Suppressor macrophage treated with lipopolysaccharide for 4 hours (primary cell): ENCODE measurements at regions not wholly inside any gene's neighbourhood (a gene's known extent, or its start where the extent isn't known, plus 50 kb on each side); places are given as distances from the start of the nearest gene placed in this dataset.
"Not testable (repeated sequence)": the region's sequence is repeated elsewhere in the genome, so short reads cannot be mapped to it uniquely, and the experiment has no call there.

Experiments used
- DNase-seq: peaks from one replicate; pipeline ENCODE4 v3.0.0-alpha.2; 2020

- DNase-seq, result no peak
Measured at GRCh38 chr6:93917216-93917615, 497.9 kb upstream of the EPHA7 start.

GRCh38 chr6:93916716-93917115 lies 497.4 kb upstream of the EPHA7 start:
- no peak for DNase-seq

GRCh38 chr6:93915961-93916360 lies 496.6 kb upstream of the EPHA7 start:
- no peak for DNase-seq

DNA sequence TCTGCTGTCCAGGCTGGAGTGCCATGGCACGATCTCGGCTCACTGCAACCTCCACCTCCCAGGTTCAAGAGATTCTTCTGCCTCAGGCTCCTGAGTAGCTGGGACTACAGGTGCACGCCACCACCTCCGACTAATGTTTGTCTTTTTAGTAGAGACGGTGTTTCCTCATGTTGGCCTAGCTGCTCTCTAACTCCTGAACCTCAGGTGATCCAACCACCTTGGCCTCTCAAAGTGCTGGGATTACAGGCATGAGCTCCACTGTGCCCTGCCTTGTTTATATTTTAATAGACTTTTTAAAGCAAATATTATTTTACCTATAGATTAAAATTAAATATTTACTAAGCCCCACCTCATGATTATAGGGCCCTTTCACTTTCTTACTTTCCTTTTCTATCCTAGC lies 483.2 kb upstream of the EPHA7 start:
- DNase-seq, result no peak

- DNase-seq, result no peak
Measured at GRCh38 chr6:93900142-93900541, 480.8 kb upstream of the EPHA7 start.

GRCh38 chr6:93896081-93896480 lies 476.7 kb upstream of the EPHA7 start:
- no peak for DNase-seq

DNA sequence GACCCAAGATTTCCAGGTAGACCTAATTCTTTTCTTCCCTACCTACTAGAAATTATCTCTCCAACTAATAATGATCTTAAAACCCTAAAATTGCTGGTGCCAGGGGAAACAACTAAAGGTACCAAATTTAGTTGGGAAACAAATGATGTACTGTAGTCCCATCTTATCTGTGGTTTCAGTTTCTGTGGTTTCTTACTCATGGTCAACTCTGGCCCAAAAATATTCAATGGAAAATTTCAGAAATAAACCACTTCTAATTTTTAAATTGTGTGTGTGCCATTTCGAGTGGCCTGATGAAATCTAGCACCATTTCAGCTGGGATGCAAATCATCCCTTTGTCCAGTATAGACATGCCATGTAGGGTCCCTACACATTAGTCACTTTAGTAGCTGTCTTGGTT lies 475.2 kb upstream of the EPHA7 start:
- no peak for DNase-seq

- no peak for DNase-seq
Measured at GRCh38 chr6:93889713-93890112, 470.4 kb upstream of the EPHA7 start.

DNA sequence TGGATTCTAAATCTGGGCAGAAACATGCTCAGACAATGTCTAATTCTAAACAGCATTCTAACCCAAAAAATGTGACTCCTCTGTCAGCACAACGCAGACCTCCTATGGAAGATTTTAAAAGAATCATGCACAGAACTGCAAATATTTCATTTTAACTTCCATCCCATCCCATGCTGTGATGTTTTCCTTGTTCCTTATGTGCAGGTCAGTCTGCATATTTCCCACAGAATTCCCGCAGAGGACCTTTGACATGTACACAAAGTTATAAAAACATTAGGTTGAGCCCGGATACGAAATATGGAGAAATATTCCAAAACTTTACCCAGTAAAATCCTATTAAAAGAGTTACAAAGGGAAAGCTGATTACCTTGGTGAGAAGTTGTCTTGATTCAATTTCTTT lies 467.1 kb upstream of the EPHA7 start:
- no peak for DNase-seq

GRCh38 chr6:93859971-93860370 lies 440.6 kb upstream of the EPHA7 start:
- DNase-seq, result no peak

- DNase-seq, result no peak
Measured at GRCh38 chr6:93858213-93858612, 438.9 kb upstream of the EPHA7 start.

DNA sequence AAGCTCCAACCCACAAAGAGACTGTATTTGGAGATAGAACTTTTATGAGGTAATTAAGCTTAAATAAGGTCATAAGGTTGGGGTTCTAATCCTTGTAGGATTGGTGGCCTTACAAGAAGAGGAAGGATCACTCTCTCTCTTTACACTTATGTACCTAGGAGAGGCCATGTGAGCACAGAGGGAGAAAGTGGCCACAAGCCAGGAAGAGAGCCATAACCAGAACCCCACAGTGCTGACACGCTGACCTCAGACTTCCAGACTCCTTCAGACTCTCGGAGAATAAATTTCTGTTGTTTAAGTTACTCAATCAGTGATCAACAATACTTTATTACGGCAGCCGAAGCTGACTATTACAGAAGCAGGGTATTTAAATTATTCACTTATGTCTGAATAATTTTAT lies 430.5 kb upstream of the EPHA7 start:
- DNase-seq, result no peak

- no peak for DNase-seq
Measured at GRCh38 chr6:93848031-93848742, 428.8 kb upstream of the EPHA7 start.

GRCh38 chr6:93842178-93842577 lies 422.8 kb upstream of the EPHA7 start:
- no peak for DNase-seq

DNA sequence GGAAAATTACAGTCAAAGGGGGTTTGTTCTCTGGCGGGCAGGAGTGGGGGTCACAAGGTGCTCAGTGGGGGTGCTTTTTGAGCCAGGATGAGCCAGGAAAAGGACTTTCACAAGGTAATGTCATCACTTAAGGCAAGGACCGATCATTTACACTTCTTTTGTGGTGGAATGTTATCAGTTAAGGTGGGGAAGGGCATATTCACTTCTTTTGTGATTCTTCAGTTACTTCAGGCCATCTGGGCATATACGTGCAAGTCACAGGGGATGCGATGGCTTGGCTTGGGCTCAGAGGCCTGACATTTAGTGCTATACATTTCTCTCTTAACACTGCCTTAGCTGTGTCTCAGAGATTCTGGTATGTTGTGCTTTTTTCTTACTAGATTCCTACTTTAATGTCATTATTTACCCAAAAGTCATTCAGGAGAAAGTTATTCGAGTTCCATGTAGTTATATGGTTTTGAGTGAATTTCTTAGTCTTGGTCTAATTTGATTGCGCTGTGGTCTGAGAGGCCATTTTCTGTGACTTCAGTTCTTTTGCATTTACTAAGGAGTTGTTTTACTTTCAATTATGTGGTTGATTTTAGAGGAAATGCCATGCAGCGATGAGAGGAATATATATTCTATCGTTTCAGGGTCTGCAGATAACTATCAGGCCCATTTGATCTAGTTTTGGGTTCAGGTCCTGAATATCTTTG lies 416.2 kb upstream of the EPHA7 start:
- not testable (repeated sequence) for DNase-seq

DNA sequence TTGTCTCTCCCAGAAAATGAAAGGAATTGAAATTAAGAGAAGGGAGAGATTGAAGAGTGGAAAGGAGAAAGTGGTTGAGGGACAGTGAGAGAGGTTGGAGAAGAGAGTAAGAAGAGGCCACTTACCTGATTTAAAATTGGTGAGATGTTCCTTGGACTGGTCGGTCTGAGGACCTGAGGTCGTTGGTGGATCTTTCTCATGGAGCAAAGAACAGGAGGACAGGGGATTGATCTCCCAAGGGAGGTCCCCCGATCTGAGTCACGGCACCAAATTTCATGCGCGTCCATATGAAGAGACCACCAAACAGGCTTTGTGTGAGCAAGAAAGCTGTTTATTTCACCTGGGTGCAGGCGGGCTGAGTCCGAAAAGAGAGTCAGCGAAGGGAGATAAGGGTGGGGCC lies 415.7 kb upstream of the EPHA7 start:
- DNase-seq, result not testable (repeated sequence)

GRCh38 chr6:93833326-93833725 lies 414.0 kb upstream of the EPHA7 start:
- not testable (repeated sequence) for DNase-seq

GRCh38 chr6:93829757-93830156 lies 410.4 kb upstream of the EPHA7 start:
- not testable (repeated sequence) for DNase-seq

- DNase-seq, result no peak
Measured at GRCh38 chr6:93829009-93829408, 409.6 kb upstream of the EPHA7 start.

GRCh38 chr6:93828553-93828952 lies 409.2 kb upstream of the EPHA7 start:
- DNase-seq, result no peak

DNA sequence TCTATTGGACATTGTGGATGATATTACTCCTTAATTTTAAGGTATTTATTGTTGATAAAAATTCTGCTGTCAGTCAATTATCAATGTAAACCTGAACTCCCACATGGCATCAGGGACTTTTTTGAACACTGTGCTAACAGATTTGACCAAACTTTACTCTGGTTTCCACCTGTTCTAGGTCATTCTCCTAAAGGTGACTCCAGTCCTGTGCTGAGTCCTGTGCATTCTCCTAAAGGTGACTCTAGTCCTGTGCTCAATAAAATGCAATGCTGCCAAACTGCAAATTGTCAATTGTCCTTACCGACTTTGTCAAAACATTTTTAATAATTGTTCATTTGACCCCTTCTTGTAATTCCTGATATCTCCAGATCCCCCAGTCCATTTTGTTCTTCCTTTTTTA lies 408.4 kb upstream of the EPHA7 start:
- no peak for DNase-seq

- DNase-seq, result no peak
Measured at GRCh38 chr6:93825950-93826349, 406.6 kb upstream of the EPHA7 start.

GRCh38 chr6:93823489-93823888 lies 404.1 kb upstream of the EPHA7 start:
- no peak for DNase-seq

- no peak for DNase-seq
Measured at GRCh38 chr6:93822434-93823265, 403.3 kb upstream of the EPHA7 start.
